NCI-H1417 (cell line): ENCODE measurements at regions not wholly inside any gene's neighbourhood (a gene's known extent, or its start where the extent isn't known, plus 50 kb on each side); places are given as distances from the start of the nearest gene placed in this dataset.

ENCODE experiments used
- DNase-seq, 3 experiments: peaks; one replicate each; lab custom pipeline; 2025; lab: John Stamatoyannopoulos, UW

GRCh38 chr18:42137693-42138375 lies 182.8 kb downstream of the PIK3C3 start:
- peak in 2 of 3 experiments; percentile 23 to 72 for DNase-seq

DNA sequence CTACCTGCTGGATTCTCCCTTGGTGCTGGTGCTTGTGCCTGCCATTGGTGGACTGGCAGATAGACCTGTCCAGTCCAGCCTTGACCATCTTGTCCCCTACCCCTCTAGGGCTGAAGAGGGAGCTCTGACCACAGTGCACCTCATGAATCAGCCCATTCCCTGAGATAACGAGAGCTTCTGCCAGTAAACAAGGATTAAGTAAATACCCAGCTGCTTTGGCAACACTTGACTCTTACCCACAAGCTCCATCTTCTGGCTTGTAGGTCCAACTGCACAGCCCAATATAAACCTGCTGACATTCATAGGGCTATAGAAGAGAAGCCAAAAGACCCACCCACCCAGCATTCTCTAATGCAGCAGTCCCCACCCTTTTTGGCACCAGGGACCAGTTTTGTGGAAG lies 186.4 kb downstream of the PIK3C3 start:
- DNase-seq = no peak

GRCh38 chr18:42155024-42155423 lies 200.0 kb downstream of the PIK3C3 start:
- DNase-seq = peak in 1 of 3 experiments; percentile 20

DNA sequence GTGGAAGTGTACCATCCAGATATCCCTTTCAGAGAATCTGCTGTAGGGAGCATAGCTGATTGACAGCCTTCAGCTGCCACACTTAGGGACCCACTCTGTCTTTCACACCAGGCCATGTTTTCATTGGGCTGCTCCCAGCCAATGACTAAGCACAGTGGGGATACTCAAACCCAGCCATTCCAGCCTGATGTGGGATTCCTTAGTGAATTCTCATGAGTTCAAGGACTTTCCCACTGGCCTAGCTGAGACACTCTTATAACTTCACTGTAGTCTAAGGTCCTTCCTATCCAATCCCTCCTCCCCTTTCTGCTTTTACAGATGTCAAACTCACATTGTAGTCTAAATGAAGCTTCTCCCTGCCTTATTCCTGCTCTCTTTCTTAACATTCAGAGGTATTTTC lies 201.2 kb downstream of the PIK3C3 start:
- DNase-seq = no peak

GRCh38 chr18:42157420-42157819 lies 202.4 kb downstream of the PIK3C3 start:
- no peak for DNase-seq

- DNase-seq = no peak
Measured at GRCh38 chr18:42157878-42158277, 202.8 kb downstream of the PIK3C3 start.

DNA sequence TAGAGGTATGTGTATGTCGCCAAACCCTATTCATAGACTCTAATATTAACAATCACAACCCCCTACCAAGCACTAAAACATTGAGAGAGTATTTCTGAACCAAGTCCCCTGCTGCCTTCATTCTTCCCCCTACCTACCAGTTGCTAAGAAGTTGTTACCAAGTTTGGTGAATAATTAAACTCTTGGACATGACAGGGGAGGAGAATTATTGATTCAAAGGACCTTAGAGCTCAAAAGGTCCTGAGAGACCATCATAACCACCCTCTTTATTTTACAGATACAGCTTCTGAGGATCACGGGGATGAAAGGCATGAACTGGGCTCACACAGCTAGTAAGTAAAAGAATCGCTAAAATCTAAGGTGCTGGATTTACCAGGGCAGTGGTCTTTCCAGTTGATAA lies 204.1 kb downstream of the PIK3C3 start:
- no peak for DNase-seq

DNA sequence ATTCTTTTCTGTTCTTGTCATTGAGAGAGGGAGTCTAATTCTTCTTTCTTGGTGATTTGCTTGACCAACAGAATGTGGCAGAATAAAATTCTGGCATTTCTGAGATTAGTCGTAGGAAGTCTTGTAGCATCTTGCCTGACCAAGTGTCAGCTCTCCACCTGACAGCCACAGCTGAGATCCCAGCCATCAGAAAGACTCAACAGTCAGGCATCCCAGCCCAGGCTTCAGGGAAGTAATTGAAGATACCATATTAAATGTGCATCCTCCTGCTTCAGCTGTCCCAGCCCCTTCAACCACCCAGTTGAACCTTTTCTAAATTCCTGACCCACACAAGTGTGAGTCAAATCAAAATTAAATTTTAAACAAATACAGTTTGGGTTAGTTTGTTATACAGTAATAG lies 208.3 kb downstream of the PIK3C3 start:
- DNase-seq = no peak

GRCh38 chr18:42164556-42164955 lies 209.5 kb downstream of the PIK3C3 start:
- DNase-seq = no peak

GRCh38 chr18:42165922-42166513 lies 211.0 kb downstream of the PIK3C3 start:
- peak in 1 of 3 experiments; percentile 62 for DNase-seq

- DNase-seq = no peak
Measured at GRCh38 chr18:42168487-42168886, 213.5 kb downstream of the PIK3C3 start.

- no peak for DNase-seq
Measured at GRCh38 chr18:42168907-42169306, 213.9 kb downstream of the PIK3C3 start.

- no peak for DNase-seq
Measured at GRCh38 chr18:42174909-42175308, 219.9 kb downstream of the PIK3C3 start.

DNA sequence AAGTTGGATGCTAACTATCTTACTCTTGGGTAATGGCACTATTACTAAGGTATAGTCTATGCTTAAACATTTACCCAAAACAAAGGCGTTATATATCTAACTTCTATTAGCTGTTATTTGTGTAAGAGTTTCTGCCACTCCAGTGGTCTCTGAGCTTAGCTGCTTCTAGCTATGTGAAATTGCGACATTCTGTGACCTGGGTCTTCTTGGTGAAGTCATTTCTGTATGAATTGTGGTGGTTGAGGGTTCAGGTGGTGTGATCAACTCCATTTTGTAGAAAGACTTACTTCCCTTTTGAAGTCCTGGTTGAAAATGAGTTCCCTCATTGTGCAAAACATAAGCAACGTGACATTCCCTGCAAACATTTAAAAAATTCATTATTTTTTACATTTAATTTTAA lies 221.6 kb downstream of the PIK3C3 start:
- no peak for DNase-seq

- DNase-seq = no peak
Measured at GRCh38 chr18:42177390-42177789, 222.4 kb downstream of the PIK3C3 start.

GRCh38 chr18:42178376-42179080 lies 223.5 kb downstream of the PIK3C3 start:
- no peak for DNase-seq

DNA sequence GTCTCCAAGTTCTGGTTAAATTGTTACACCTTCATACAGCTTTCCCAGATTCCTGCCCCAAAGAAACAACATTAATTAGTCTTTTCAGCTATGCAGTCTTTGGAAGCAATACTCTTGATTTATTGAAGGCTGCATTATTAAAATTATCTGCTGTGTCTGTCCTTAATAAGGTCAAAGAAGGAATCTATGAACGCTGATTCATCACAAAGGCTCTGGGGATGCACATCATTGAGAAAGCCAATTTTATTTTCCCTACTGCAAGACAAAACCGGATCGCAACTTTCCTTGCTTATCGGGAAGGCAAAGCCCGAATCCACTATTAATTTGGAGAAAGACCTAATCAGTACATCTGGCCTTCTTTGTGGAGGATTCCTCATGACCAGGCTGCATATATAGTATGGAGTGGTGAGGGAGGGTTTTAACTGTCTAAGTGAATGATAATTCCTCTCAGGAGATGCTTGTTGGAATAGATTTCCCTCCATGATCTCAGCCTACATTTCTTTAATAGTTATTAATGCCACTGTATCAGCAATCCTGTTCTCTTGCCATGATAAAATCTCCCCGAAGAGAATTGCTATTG lies 224.6 kb downstream of the PIK3C3 start:
- DNase-seq = no peak

GRCh38 chr18:42181474-42181873 lies 226.4 kb downstream of the PIK3C3 start:
- DNase-seq = no peak

DNA sequence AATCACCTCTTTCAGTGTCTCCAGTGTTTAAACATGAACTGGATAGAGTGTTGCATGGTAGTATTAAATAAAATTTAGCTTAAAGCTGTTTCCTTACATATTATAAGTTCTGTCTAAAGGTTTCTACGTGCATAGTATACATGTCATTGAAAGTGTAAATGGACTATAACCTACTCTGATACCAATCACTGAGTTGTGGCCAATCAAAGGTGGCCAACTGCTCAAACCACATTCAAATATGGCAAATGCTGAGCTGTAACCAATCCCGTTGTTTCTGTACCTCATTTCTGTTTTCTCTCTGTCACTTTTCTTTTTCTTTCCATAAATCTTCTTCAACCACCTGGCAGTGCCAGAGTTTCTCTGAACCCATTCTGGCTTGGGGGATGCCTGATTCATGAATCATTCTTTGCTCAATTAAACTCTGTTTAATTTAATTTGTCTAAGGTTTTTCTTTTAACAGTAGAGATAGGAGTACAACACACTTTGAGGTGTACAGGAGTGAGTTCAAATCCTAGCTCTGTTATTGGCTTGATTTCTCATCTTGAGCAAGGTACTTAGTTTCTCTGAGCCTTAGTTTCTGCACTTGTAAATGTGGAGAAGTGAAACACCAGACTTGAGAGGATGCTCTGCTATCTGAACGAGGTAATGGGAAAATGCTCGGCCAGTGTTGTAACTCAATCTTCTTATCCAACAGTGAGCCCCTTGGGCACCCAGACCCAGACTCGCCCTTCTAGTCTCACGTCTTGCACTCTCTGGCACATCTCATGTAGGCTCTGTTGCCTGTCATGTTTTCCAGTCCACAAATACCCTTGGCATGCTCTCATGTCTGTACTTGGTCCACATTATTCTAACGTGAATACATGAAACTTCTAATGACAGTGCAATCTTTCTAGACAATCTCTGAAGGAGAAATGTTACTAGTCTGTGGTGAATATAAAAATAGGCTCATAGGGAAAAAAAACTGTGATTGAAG lies 228.0 kb downstream of the PIK3C3 start:
- DNase-seq = no peak

DNA sequence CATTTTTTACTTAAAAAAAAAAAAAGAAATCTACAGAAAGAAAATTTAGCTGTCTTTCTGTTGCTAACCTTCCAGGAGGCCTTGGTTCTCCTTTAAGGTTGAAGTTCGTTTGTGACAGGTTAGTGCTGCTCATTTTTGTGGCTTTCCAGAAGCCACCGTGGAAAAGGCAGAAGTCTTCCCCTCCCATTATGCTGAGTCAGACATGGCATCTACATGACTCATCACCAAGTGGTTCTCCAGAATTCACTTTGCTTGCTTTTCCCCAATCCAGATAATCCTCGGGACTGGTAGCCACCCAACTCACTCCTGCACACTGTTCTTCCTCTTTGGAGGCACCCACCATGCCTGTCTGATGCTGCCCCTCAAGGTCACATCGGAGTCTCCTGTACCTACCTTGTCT lies 228.7 kb downstream of the PIK3C3 start:
- DNase-seq = no peak

- no peak for DNase-seq
Measured at GRCh38 chr18:42184685-42185477, 229.8 kb downstream of the PIK3C3 start.
